ENCODE measurements at regions not wholly inside any gene's neighbourhood (a gene's known extent, or its start where the extent isn't known, plus 50 kb on each side); places are given as distances from the start of the nearest gene placed in this dataset.
"Not testable (repeated sequence)": the region's sequence is repeated elsewhere in the genome, so short reads cannot be mapped to it uniquely, and the experiment has no call there.

- no peak for DNase-seq (ENCODE audit: low spot score)
Observed at GRCh38 chr5:127133071-127133470, 59.8 kb upstream of the C5orf63 start.

DNA sequence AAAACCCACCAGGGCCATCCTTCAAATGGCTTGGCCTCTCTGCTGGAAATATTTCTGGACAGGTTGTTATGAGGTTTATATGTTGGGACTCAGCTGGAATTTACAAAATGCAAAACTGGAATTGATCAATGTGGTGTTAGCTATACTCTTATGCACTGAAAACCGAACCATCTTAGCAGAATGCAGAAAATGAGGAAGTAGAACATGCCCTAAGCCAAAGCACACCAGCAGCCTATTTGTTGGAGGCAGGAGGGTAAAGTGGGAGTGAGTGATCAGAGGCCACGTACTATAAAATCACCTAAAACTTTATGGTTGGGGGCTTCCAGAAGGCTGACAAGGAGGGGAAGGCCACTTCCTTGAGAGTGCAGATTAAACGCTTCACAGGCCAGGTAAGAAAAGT is 63.6 kb upstream of the C5orf63 start:
- DNase-seq (ENCODE audit: low spot score): no peak

GRCh38 chr5:127143722-127144121 is 70.4 kb upstream of the C5orf63 start:
- no peak for DNase-seq (ENCODE audit: low spot score)

GRCh38 chr5:127153031-127153430 is 79.7 kb upstream of the C5orf63 start:
- DNase-seq (ENCODE audit: low spot score): no peak

DNA sequence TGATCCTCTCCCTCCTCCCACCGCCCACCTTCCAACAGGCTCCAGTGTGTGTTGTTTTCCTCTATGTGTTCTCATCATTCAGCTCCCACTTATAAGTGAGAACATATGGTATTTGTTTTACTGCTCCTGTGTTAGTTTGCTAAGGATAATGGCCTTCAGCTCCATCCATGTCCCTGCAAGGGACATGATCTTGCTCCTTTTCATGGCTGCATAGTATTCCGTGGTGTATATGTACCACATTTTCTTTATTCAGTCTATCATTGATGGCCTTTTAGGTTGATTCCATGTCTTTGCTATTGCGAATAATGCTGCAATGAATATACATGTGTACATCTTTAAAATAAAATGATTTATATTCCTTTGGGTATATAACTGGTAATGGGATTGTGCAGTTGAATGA is 80.2 kb upstream of the C5orf63 start:
- DNase-seq (ENCODE audit: low spot score): no peak

GRCh38 chr5:127163750-127164149 is 90.4 kb upstream of the C5orf63 start:
- DNase-seq (ENCODE audit: low spot score): no peak

DNA sequence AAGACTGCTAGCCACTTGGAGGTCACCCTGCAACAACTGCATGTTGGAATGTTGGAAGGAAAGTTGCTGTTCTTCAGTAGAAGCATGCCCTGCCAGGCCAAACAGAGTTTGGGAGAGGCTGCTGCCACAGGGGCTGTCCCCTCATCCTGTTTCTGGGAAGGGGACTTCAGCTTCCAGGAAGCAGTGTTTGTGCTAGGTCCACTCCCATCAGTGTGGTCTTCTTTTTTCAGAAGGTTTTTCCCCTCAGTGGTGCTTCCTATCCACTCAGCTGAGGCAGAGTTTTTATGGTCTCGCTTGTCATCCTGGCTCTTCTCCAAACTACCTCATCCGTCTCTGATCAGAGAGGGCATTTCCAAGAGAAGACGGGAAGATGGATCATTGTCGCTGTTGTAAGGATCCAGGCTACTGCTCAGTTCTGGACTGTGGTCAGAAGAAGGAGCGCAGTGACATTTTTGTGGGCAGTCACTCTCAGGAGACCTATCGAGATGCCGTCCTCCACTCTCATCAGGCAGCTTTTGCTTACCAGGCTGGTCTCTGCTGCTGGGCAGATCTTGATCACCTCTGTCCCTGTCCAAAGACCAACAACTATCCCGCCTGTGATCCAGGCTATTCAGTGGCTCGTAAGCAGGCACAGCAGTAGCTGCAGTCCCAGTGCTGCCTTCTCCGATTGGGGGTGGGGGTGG is 97.8 kb upstream of the C5orf63 start:
- DNase-seq (ENCODE audit: low spot score): no peak

GRCh38 chr5:127176769-127177168 is 103.5 kb upstream of the C5orf63 start:
- DNase-seq (ENCODE audit: low spot score): no peak

DNA sequence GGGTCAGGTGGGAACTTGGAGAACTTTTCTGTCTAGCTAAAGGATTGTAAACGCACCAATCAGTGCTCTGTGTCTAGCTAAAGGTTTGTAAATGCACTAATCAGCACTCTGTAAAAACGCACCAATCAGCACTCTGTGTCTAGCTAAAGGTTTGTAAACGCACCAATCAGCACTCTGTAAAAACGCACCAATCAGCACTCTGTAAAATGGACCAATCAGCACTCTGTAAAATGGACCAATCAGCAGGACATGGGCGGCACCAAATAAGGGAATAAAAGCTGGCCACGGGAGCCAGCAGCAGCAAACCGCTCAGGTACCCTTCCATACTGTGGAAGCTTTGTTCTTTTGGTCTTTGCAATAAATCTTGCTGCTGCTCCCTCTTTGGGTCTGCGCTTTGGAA is 108.0 kb upstream of the MEGF10 start:
- not testable (repeated sequence) for DNase-seq (ENCODE audit: low spot score)

DNA sequence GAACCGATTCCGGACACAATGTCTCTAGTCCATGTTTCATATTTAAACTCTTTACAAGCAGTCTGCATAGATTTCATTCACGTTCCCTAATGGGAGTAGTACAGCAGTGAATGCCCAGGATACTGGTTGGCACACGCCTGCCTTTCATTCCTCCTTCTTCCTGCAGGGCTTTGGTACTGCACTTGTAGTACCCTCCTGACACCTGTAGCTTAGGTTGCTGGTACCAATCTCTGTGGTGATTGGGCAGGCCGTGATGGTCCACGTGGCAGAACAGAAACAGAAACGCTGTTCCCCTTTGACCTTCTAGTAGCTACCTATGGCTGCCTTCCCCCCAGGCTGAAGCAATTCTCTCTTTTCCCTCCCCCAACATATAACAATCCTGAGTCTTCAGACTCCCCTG is 107.3 kb upstream of the MEGF10 start:
- no peak for DNase-seq (ENCODE audit: low spot score)

DNA sequence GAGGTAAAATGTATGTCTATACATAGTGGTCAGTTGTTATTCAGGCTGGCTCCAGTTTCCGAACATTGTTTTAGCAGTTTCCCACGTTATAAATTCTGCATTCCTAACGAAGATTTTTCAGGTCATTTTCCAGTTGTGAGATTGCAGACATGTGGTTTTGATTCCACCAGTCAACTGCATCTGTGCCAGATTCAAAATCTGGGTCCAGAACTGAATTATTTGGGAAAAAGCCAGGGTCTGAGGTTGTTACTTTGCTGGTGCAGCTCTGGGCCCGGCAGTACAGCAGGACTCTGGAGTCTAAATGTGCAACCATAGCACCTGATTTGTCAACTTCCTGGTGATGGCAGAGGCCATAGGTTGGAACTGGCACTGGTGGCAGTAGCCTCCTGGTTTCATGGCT is 105.7 kb upstream of the MEGF10 start:
- no peak for DNase-seq (ENCODE audit: low spot score)

- no peak for DNase-seq (ENCODE audit: low spot score)
Observed at GRCh38 chr5:127186657-127187056, 103.9 kb upstream of the MEGF10 start.

- no peak for DNase-seq (ENCODE audit: low spot score)
Observed at GRCh38 chr5:127187706-127188105, 102.9 kb upstream of the MEGF10 start.

DNA sequence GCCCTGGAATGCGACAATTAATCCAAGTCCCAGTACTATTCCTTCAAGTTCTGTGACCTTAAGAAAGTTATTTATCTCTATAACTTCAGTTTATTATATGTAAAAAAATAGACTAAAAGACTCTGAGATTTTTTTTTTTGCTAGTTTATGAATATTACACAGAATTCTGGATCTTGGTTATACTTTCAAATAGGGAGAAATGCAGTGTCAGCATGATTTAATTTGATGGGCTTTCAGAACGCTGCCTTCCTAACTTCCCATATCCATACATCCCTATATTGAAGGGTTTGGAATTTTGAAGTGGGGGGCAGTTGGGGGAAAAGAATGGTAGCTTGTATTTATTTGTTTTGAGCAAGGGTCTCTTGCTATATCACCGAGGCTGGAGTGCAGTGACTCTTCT is 98.4 kb upstream of the MEGF10 start:
- DNase-seq (ENCODE audit: low spot score): no peak

- DNase-seq (ENCODE audit: low spot score): no peak
Observed at GRCh38 chr5:127192836-127193338, 97.7 kb upstream of the MEGF10 start.

- DNase-seq (ENCODE audit: low spot score): no peak
Observed at GRCh38 chr5:127196042-127196441, 94.6 kb upstream of the MEGF10 start.

DNA sequence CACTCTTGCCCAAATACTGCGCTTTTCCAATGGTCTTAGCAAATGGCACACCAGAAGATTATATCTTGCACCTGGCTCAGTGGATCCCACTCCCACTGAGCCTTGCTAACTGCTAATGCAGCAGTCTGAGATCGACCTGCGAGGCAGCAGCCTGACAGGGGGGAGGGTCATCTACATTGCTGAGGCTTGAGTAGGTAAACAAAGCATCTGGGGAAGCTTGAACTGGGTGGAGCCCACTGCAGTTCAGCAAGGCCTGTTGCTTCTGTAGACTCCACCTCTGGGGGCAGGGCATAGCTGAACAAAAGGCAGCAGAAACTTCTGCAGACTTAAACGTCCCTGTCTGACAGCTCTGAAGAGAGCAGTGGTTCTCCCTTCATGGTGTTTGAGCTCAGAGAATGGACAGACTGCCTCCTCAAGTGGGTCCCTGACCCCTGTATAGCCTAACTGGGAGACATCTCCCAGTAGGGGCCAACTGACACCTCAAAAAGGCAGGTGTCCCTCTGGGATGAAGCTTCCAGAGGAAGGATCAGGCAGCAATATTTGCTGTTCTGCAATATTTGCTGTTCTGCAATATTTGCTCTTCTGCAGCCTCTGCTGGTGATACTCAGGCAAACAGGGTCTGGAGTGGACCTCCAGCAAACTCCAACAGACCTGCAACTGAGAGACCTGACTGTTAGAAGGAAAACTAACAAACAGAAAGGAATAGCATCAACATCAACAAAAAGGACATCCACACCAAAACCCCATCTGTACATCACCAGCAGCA is 93.0 kb upstream of the MEGF10 start:
- DNase-seq (ENCODE audit: low spot score): not testable (repeated sequence)

DNA sequence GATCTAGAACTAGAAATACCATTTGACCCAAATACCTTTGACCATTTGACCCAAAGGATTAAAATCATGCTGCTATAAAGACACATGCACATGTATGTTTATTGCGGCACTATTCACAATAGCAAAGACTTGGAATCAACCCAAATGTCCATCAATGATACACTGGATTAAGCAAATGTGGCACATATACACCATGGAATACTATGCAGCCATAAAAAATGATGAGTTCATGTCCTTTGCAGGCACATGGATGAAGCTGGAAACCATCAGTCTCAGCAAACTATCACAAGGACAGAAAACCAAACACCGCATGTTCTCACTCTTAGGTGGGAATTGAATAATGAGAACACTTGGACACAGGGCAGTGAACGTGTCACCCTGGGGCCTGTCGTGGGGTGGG is 87.9 kb upstream of the MEGF10 start:
- not testable (repeated sequence) for DNase-seq (ENCODE audit: low spot score)

DNA sequence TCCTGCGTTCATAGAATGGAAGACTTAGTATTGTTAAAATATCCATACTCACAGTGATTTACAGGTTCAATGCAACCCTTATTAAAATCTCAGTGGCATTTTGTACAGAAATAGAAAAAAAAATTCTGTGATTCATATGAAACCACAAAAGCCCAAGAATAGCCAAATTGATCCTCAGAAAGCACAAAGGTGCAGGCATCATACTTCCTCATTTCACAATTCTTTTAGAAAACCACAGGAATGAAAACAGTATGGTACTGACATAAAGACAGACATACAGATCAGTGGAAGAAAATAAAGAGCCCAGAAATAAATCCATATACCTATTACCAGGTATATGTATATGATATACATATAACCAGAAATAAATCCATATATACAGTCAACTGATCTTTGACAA is 86.8 kb upstream of the MEGF10 start:
- DNase-seq (ENCODE audit: low spot score): no peak

GRCh38 chr5:127205147-127205546 is 85.4 kb upstream of the MEGF10 start:
- DNase-seq (ENCODE audit: low spot score): no peak

GRCh38 chr5:127206320-127207113 is 84.1 kb upstream of the MEGF10 start:
- DNase-seq (ENCODE audit: low spot score): no peak

- DNase-seq (ENCODE audit: low spot score): no peak
Observed at GRCh38 chr5:127210042-127210441, 80.6 kb upstream of the MEGF10 start.

GRCh38 chr5:127213231-127213630 is 77.4 kb upstream of the MEGF10 start:
- no peak for DNase-seq (ENCODE audit: low spot score)

All from AG08396 (cell line).